ENCODE measurements at regions not wholly inside any gene's neighbourhood (a gene's known extent, or its start where the extent isn't known, plus 50 kb on each side); places are given as distances from the start of the nearest gene placed in this dataset.
"Not testable (repeated sequence)": the region's sequence is repeated elsewhere in the genome, so short reads cannot be mapped to it uniquely, and the experiment has no call there.

- not testable (repeated sequence) for DNase-seq (ENCODE audit: low spot score)
Observed at GRCh38 chr7:113593455-113593854, 325.4 kb downstream of the PPP1R3A start.

- DNase-seq (ENCODE audit: low spot score): not testable (repeated sequence)
Observed at GRCh38 chr7:113592924-113593323, 325.9 kb downstream of the PPP1R3A start.

- no peak for DNase-seq (ENCODE audit: low spot score)
Observed at GRCh38 chr7:113582471-113582870, 336.3 kb downstream of the PPP1R3A start.

GRCh38 chr7:113563257-113563656 lies 355.6 kb downstream of the PPP1R3A start:
- not testable (repeated sequence) for DNase-seq (ENCODE audit: low spot score)

GRCh38 chr7:113562801-113563200 lies 356.0 kb downstream of the PPP1R3A start:
- DNase-seq (ENCODE audit: low spot score): no peak

GRCh38 chr7:113562242-113562641 lies 356.6 kb downstream of the PPP1R3A start:
- no peak for DNase-seq (ENCODE audit: low spot score)

- DNase-seq (ENCODE audit: low spot score): no peak
Observed at GRCh38 chr7:113561446-113561845, 357.4 kb downstream of the PPP1R3A start.

- no peak for DNase-seq (ENCODE audit: low spot score)
Observed at GRCh38 chr7:113550966-113551365, 367.8 kb downstream of the PPP1R3A start.

- DNase-seq (ENCODE audit: low spot score): no peak
Observed at GRCh38 chr7:113548561-113548960, 370.2 kb downstream of the PPP1R3A start.

GRCh38 chr7:113548137-113548536 lies 370.7 kb downstream of the PPP1R3A start:
- DNase-seq (ENCODE audit: low spot score): no peak

GRCh38 chr7:113521468-113521867 lies 397.3 kb downstream of the PPP1R3A start:
- DNase-seq (ENCODE audit: low spot score): no peak

- DNase-seq (ENCODE audit: low spot score): no peak
Observed at GRCh38 chr7:113519472-113519871, 399.3 kb downstream of the PPP1R3A start.

- no peak for DNase-seq (ENCODE audit: low spot score)
Observed at GRCh38 chr7:113504691-113505090, 386.3 kb upstream of the SMIM30 start.

- no peak for DNase-seq (ENCODE audit: low spot score)
Observed at GRCh38 chr7:113504142-113504541, 385.8 kb upstream of the SMIM30 start.

GRCh38 chr7:113496586-113496985 lies 378.2 kb upstream of the SMIM30 start:
- DNase-seq (ENCODE audit: low spot score): not testable (repeated sequence)

GRCh38 chr7:113494797-113495566 lies 376.6 kb upstream of the SMIM30 start:
- not testable (repeated sequence) for DNase-seq (ENCODE audit: low spot score)

GRCh38 chr7:113491305-113491704 lies 373.0 kb upstream of the SMIM30 start:
- DNase-seq (ENCODE audit: low spot score): no peak

- DNase-seq (ENCODE audit: low spot score): no peak
Observed at GRCh38 chr7:113487925-113488731, 369.8 kb upstream of the SMIM30 start.

- no peak for DNase-seq (ENCODE audit: low spot score)
Observed at GRCh38 chr7:113486548-113486947, 368.2 kb upstream of the SMIM30 start.

GRCh38 chr7:113483657-113484056 lies 365.3 kb upstream of the SMIM30 start:
- no peak for DNase-seq (ENCODE audit: low spot score)

GRCh38 chr7:113480537-113480936 lies 362.2 kb upstream of the SMIM30 start:
- no peak for DNase-seq (ENCODE audit: low spot score)

GRCh38 chr7:113464096-113464855 lies 345.9 kb upstream of the SMIM30 start:
- no peak for DNase-seq (ENCODE audit: low spot score)

Measured in ecto neural progenitor cell (in vitro differentiated cells).